HG03520 (cell line): ENCODE measurements at regions not wholly inside any gene's neighbourhood (a gene's known extent, or its start where the extent isn't known, plus 50 kb on each side); places are given as distances from the start of the nearest gene placed in this dataset.
A peak's percentile ranks its signal among the peaks of the same experiment; 100 is the strongest.

Source experiments
- ATAC-seq: cut with Tn5 transposase; IDR thresholded peaks from one replicate; pipeline ENCODE4 v1.9.1; 2021; ENCODE audit warnings: mild to moderate bottlenecking, moderate library complexity; ENCODE audit not compliant: unreplicated experiment

DNA sequence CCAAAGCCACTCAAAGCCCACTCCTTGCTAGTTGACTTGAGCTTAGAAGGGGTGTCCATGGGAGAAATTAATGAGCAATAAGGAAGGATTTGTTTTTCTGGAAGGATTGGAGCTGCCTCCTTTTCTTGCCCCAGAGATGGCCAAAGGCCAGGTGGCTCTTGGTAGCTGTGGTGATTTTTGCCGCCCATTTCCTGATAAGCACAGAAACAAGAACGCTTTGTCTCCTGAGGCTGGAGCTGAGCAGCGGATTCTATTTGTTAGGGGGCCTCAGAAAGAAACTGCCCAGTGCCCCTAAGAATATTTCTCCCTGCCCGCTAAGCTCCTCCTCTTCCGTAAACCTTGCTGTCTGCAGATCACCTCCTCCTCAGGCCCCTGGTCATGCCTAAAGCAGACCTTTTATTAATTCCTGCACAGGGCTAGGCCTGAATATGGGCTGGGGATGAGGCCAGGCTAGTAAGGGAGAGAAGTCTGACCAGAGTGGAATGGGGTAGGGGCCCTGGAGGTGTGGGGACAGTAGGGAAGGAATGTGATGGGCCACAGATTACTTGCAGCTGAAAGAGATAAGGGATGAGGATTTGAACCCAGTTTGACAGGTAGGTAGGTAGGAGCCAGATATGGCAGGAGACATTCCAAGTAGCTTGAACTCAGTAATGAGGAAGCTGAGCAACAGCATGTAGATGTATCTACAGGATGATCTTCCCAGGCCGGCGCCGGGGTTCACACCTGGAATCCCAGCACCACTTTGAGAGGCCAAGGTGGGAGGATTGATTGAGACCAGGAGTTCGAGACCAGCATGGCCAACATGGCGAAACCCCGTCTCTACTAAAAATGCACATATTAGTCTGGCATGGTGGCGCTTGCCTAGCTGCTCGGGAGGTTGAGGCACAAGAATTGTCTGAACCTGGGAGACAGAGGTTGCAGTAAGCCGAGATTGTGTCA lies 71.2 kb upstream of the NAA20 start:
- no peak for ATAC-seq

DNA sequence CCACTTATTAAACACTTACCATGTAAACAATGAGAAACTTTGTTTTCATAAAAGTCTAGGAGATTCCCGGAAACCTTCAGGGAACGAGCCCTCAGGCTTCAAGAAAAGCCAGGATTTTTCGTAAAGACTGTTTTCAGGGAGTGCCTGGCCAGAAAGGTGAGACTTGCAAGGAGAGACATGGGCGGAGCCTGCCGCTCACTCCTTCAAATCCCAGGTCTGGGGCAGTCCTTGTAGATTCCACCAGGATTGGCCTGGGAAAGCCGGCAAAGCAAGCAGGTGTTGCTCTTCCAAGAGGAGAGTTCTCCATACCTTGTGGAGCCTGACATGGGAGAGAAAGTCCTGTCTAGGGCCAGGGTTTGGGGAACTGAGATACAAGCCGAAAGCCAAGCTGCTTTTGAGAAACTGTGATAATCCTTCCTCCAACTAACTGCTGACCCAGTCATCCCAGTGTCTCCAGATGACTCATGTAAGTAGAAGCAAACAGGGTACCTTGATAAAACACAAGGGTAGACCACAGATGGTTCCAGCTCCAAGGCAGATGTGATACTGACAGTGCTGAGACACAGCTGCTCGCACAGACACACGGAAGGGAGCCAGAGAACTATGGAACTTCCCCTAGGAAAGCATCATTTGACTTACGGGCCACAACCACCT lies 69.4 kb upstream of the NAA20 start:
- peak; percentile 81 for ATAC-seq

DNA sequence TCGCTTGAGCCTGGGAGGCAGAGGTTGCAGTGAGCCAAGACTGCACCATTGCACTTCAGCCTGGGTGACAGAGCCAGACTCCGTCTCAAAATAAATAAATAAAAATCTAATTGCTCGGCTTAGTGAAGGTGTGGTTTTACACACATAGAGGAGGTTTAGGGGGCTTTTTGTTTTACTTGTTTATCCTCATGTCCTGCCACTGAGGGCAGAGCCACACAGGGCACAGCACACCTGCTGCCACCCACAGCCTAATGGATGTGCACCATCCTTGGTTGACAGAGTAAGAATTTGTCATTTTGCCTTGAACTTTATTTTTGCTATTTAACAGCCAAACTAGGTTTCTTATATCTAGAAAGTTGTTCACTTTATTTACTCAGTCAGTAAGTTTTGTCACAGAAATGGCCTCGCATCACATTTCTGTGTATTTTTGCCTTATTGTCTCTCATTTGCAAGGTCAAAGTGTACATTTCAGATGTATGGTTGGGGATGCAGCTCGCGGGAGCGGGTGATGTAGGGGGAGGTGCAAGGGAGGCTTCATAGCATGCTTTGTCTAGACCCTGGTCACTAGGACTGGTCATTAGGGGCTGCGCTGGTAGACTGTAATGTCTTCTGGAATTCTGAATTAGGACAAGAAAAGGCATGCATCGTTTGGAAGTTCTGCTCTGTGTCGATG lies 67.8 kb upstream of the NAA20 start:
- ATAC-seq, result no peak

DNA sequence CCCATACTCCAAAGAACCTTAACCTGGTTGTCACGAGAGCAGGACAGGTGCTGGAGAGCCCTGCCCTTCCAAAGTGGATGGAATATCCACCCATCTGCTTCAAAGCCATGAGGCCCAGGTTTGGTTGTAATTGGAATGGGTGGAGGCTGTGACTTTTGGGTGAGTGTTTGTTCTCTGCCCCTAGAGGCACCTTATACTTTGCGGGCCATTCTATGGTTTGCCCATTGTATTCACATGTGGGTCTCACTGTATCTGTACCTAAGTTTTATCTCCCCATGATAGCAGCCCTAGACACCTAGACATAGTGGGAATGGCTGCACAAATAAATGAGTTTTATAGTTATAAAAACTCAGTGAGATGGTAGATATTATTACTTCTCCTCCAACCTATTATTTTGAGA lies 67.1 kb upstream of the NAA20 start:
- ATAC-seq, result no peak

DNA sequence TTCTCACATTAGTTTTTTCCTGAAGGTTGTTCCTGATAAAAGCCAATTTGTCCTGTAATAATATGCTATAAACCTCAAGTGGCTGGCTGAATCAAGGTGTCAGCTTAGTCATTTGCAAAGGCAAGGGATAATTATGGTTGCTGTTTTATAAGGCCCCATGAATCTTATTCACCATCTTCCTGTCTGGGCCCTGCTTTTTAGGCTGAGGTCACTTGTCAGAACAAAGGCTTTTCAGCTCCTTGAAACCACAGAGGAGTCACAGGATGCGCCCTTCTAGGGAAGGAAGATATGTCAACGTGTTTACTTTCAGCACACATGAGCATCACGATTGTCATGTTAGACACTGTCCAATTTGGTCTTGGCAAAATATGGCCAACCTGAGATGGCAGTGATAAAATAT lies 64.8 kb upstream of the NAA20 start:
- ATAC-seq, result no peak

DNA sequence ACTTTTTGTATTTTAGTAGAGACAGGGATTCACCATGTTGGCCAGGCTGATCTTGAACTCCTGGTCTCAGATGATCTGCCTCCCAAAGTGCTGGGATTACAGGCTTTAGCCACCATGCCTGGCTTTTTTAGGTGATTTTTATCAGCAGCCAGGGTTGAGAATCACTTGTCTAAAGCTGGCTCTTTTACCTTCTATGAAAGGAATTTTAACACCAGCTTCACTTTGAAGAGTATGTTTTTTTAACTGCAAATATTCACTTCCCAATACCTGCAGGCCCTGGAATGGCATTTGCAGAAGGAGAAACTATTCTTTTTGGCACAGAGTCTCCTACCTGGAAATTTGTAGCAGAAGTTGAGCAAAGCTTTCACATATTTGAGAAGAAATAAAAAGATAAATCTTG lies 63.6 kb upstream of the NAA20 start:
- no peak for ATAC-seq

DNA sequence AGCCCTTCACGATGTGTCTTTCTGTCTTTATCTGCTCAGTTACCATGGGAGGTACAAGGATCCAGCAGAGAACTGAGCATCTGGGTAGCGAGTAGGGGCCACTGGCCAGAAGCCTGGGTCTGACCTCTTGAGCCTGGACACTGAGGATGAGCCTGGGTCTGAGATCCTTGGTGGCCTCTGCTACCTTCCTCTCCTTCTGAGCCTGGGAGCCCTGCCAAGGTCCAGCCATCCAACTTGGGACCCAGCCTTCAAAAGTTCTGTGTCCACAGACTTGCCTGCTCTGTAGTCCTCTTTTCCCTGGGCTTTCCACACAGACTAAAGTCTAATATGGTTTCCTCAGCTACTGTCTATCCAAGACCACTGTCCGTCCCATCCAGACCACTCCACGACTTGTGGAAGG lies 60.2 kb upstream of the NAA20 start:
- no peak for ATAC-seq

DNA sequence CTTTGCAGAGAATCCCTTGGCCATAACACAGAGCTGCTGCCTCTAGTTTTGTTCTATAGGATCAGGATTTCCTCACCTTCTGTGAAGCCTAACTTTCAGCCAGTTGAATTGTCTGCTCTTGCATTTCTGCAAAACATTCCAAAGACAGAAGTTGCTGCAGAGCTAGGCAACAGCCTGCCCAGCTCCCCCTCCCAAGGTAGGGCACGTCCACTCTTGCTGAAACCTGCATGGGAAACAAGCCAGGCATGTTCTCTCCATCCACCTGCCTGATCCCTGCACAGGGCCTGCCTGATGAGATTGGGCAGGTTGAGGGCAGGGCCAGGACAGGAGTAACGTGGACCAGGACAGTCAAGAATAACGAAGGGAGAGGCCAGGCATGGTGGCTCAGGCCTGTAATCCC lies 58.9 kb upstream of the NAA20 start:
- no peak for ATAC-seq

DNA sequence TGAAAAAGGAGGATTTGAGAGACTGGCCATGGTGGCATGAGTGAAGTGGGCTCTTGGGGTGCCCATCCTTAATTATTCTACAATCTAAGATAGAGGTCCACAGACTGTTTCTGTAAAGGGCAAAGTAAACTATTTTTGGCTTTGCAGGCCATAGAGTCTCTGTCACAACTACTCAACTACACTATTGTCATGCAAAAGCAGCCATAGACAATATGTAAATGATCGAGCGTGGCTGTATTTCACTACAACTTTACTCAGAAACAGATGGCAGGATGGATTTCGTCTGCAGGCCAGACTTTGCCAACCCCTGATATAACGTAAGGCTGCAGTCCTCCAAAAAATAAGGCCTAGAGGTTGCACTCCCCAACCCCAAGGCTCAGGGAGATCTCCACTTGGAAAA lies 58.2 kb upstream of the NAA20 start:
- no peak for ATAC-seq

DNA sequence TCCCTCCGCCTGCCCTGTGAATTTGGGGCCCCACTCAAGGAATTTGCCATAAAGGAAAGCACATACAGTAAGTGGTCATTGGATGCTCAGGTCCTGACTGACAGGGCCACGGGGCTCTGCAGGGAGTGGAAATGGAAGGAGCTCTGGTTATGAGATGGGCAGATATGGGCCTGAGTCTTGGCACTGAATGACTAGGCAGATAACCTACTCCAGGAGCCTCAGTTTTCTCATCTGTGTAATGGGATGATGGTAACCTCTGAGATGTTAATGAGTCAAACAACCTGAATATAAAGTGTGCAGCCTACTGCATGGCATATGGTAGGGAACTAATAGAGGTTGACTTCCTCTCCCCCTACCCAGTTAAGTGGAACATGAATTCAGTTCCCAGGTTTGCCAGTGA lies 56.4 kb upstream of the NAA20 start:
- ATAC-seq, result no peak

DNA sequence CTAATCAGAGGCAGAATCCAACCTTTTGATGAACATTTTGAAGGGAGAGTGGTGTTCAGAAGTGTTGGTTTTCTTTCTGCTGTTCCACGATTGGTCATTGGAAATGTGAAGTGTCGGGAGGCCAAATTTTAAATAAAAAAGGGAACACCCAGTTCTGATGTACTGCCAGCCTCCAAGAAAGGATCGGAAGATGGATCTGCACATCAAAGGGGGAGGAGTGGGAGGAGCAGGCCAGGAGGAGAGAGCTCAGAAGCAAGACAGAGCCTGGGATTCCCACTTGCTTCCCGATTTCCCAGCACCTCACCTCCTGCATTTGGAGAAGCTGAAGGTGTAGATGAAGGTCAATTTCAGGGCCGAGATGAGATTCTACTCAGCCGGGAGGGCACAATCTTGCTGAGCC lies 55.9 kb upstream of the NAA20 start:
- no peak for ATAC-seq

DNA sequence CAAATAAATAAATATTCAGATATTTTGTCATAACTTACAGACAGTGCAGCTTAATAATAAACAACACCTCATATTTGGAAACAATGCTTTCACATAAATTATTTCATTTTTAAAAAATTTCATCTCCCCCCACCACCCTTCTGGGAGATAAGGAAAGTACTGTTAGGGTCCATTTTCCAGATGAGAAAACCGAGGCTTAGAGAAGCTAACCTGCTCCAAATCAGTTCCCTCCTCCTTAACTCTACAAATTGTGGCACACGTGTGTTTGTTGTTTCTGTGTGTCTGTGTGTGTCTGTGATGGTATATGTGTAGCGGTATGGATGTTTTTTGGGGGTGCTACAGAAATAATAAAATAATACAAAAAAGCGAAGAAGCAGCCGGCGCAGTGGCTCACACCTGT lies 54.2 kb upstream of the NAA20 start:
- ATAC-seq, result no peak

DNA sequence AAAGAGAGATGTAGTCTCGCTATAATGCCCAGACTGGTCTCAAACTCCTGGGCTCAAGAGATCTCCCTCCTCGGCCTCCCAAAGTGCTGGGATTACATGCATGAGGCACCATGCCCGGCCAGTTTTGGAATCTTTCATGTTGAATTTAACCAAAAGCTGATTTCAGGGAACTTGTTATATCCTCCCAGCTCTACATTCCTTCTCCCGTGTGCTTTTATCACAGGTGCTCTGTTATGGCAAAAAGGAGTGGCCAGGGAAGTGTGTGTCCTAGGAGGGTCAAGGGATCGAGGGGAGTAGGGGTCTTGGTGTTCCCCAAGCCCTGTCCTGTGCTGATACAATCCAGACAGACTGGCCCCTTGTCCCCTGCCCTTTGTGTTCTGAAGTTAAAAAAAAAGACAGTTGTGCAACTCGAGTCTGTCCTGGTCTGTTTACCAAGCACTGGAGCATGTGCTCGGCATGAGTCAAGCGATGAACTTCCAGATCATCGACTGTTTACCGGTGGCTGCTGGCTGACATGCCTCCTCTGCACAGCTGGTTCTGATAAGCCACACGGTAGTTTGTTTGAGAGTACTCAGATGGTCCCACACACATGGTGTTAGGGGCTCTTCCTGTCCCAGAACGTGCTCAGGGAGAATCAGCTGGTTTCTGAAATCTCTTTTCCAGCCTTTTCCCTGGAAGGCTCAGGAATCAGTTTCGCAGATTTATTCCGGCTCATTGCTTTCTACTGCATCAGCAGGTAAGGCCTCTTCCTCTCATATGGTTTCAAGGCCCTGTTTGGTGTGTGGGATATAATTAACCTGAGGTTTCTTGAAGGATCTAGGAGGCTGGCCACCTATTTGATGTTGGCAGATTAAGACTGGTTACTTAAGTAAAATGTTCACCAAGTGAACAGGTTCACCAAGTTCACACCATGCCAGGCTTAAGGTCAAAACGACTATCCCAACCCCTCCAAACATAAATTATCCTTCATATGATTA lies 52.6 kb upstream of the NAA20 start:
- ATAC-seq, result no peak

DNA sequence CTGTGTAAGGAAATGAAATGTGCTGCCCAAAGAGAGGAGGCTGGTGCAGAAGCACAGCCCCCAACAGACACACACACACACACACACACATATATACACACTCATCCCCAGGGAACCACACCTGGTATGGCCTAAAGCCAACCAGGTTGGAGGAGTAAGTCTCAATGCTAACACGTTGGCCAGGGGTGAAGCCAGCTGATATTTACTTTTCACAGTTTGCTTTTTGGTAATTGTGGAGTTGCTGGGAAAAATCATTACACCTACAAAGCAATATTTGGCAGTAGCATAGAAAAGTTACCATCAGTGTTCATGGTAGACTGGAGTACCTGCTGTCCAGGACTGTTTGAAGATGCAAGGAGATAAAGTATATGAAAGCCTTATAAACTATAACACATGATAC lies 50.3 kb upstream of the NAA20 start:
- no peak for ATAC-seq
